GM23338 (cell line): ENCODE measurements at regions not wholly inside any gene's neighbourhood (a gene's known extent, or its start where the extent isn't known, plus 50 kb on each side); places are given as distances from the start of the nearest gene placed in this dataset.

Source experiments
- CREB1 ChIP-seq: fragments of 250-450 bp; sonication (Bioruptor Pico); IDR thresholded peaks from 2 replicates; pipeline ENCODE4 v1.5.0; 2020; ENCODE audit warnings: low read depth, mild to moderate bottlenecking, moderate library complexity
- EZH2 ChIP-seq: fragments of 200-600 bp; sonication (generic); IDR thresholded peaks from one replicate; pipeline ENCODE4 v1.8.0; 2017; ENCODE audit warnings: antibody characterized with exemption, mild to moderate bottlenecking, low read depth; ENCODE audit not compliant: unreplicated experiment
- EZH2phosphoT487 ChIP-seq: fragments of 200-600 bp; sonication (generic); IDR thresholded peaks from one replicate; pipeline ENCODE4 v1.8.1; 2018; ENCODE audit warnings: antibody characterized with exemption; ENCODE audit not compliant: unreplicated experiment
- JUNB ChIP-seq: IDR thresholded peaks from one replicate; pipeline ENCODE4 v1.6.1; 2016; ENCODE audit warnings: antibody characterized with exemption; ENCODE audit not compliant: unreplicated experiment
- POLR2AphosphoS5 ChIP-seq: IDR thresholded peaks from 2 replicates; pipeline ENCODE4 v1.6.1; 2016; ENCODE audit warnings: antibody characterized with exemption, low read depth
- STAT1 ChIP-seq: IDR thresholded peaks from one replicate; pipeline ENCODE4 v1.6.1; 2016; ENCODE audit warnings: antibody characterized with exemption; ENCODE audit not compliant: unreplicated experiment
- ZNF114 ChIP-seq: fragments of 250-450 bp; sonication (Bioruptor Pico); IDR thresholded peaks from 2 replicates; pipeline ENCODE4 v1.5.0; 2020; ENCODE audit warnings: mild to moderate bottlenecking, moderate library complexity
- ZNF331 ChIP-seq: fragments of 250-450 bp; sonication (Bioruptor Pico); IDR thresholded peaks from 2 replicates; pipeline ENCODE4 v1.5.0; 2020; ENCODE audit warnings: low read depth, mild to moderate bottlenecking, moderate library complexity
- TF ChIP-seq, protein P1 (sequence below), 2 experiments: fragments of 200-600 bp in 1 of 2; sonication (generic) in 1 of 2; conservative IDR thresholded peaks; 2 replicates each; pipeline versions ENCODE4 v1.5.1 to v1.6.1; 2016 to 2017; ENCODE audit warnings: antibody characterized with exemption in 2 of 2, low read depth in 2 of 2, mild to moderate bottlenecking in 2 of 2, moderate library complexity in 1 of 2
- TF ChIP-seq, protein P2 (sequence below): IDR thresholded peaks from one replicate; pipeline ENCODE4 v1.6.1; 2018; ENCODE audit warnings: antibody characterized with exemption; ENCODE audit not compliant: unreplicated experiment
- TF ChIP-seq, protein P3 (sequence below): IDR thresholded peaks from 2 replicates; pipeline ENCODE4 v1.6.1; 2016; ENCODE audit warnings: antibody characterized with exemption

DNA sequence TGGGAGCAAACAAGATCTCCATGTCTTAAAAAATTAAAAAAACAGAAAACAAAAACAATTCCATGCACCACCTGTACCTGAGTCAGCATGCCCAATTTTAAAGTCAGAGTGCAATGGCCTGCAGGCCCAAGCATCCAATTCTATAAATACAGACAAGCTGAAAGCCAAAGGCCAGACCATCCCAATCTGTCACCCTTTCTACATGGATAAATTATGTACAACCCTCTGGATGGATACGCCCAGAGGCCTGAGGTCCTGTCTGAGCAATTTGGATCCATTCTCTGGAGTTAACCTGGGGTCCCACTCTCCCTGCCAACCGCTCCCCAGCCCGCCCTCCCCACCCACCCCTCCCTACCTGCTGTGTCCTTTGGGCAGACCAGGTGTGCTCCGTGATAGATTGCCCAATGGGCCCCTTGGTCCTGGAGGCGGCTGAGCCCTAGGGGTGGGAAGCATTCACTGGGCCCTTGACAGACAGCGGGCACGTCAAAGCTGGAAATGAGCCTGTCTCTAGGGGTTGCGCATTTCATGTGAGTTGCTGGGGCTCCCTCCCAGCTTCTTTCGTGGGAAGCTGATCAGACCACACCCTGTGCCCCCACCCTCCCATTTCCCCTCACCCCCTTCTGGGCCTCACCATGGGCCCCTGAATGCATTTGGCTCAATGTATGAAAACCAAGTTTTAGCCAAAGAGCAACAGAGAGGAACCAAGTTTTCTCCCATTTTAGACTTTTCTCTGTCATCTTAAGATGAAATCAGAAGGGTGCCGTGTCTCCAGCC, 171.3 kb downstream of the BCL11B start:
- TF ChIP-seq, protein P1, sequence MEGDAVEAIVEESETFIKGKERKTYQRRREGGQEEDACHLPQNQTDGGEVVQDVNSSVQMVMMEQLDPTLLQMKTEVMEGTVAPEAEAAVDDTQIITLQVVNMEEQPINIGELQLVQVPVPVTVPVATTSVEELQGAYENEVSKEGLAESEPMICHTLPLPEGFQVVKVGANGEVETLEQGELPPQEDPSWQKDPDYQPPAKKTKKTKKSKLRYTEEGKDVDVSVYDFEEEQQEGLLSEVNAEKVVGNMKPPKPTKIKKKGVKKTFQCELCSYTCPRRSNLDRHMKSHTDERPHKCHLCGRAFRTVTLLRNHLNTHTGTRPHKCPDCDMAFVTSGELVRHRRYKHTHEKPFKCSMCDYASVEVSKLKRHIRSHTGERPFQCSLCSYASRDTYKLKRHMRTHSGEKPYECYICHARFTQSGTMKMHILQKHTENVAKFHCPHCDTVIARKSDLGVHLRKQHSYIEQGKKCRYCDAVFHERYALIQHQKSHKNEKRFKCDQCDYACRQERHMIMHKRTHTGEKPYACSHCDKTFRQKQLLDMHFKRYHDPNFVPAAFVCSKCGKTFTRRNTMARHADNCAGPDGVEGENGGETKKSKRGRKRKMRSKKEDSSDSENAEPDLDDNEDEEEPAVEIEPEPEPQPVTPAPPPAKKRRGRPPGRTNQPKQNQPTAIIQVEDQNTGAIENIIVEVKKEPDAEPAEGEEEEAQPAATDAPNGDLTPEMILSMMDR (conservative IDR thresholded peaks at IDR 0.05; ENCODE audit: low read depth in 2 of 2): no peak
- TF ChIP-seq EZH2 (no peak), EZH2phosphoT487 (no peak), POLR2AphosphoS5 (no peak), CREB1 (CRISPR knock-in tag) (no peak), JUNB (no peak), STAT1 (no peak), ZNF331 (CRISPR knock-in tag) (no peak), ZNF114 (CRISPR knock-in tag) (no peak)
- TF ChIP-seq, protein P2, sequence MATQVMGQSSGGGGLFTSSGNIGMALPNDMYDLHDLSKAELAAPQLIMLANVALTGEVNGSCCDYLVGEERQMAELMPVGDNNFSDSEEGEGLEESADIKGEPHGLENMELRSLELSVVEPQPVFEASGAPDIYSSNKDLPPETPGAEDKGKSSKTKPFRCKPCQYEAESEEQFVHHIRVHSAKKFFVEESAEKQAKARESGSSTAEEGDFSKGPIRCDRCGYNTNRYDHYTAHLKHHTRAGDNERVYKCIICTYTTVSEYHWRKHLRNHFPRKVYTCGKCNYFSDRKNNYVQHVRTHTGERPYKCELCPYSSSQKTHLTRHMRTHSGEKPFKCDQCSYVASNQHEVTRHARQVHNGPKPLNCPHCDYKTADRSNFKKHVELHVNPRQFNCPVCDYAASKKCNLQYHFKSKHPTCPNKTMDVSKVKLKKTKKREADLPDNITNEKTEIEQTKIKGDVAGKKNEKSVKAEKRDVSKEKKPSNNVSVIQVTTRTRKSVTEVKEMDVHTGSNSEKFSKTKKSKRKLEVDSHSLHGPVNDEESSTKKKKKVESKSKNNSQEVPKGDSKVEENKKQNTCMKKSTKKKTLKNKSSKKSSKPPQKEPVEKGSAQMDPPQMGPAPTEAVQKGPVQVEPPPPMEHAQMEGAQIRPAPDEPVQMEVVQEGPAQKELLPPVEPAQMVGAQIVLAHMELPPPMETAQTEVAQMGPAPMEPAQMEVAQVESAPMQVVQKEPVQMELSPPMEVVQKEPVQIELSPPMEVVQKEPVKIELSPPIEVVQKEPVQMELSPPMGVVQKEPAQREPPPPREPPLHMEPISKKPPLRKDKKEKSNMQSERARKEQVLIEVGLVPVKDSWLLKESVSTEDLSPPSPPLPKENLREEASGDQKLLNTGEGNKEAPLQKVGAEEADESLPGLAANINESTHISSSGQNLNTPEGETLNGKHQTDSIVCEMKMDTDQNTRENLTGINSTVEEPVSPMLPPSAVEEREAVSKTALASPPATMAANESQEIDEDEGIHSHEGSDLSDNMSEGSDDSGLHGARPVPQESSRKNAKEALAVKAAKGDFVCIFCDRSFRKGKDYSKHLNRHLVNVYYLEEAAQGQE: no peak
- TF ChIP-seq, protein P3, sequence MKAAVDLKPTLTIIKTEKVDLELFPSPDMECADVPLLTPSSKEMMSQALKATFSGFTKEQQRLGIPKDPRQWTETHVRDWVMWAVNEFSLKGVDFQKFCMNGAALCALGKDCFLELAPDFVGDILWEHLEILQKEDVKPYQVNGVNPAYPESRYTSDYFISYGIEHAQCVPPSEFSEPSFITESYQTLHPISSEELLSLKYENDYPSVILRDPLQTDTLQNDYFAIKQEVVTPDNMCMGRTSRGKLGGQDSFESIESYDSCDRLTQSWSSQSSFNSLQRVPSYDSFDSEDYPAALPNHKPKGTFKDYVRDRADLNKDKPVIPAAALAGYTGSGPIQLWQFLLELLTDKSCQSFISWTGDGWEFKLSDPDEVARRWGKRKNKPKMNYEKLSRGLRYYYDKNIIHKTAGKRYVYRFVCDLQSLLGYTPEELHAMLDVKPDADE: no peak
